H1 (cell line): ENCODE measurements at regions not wholly inside any gene's neighbourhood (a gene's known extent, or its start where the extent isn't known, plus 50 kb on each side); places are given as distances from the start of the nearest gene placed in this dataset.

Source experiments
- CTCF ChIA-PET: fragments of 300-600 bp; sonication (Branson Sonifier 250); formaldehyde crosslinking; loops from one replicate; lab custom pipeline; 2021; ENCODE audit not compliant: partially characterized antibody; lab: Charles Lee
- POLR2A ChIA-PET: fragments of 300-600 bp; sonication (Branson Sonifier 250); formaldehyde crosslinking; loops from one replicate; lab custom pipeline; 2021; ENCODE audit warnings: inconsistent platforms; ENCODE audit not compliant: partially characterized antibody; lab: Charles Lee
- DNase-seq, 2 experiments: peaks; one replicate each; pipeline versions ENCODE4 v3.0.0 to v3.0.0-alpha.2; 2010 to 2022; ENCODE audit warnings: low spot score in 2 of 2, low read depth in 1 of 2, mixed read lengths in 1 of 2
- FAIRE-seq: peaks from 2 replicates; lab custom pipeline; 2011; peaks lifted over from hg19 to GRCh38; lab: Jason Lieb, UNC
- H2AFZ ChIP-seq: 2 replicates; pipeline ENCODE4 v1.8.1; 2012; ENCODE audit warnings: low read length, inconsistent platforms
- H2AK5ac ChIP-seq: 2 replicates; pipeline ENCODE4 v1.6.1; 2013; ENCODE audit warnings: low read depth, low read length
- H2BK120ac ChIP-seq: replicated peaks from 2 replicates; pipeline ENCODE3; 2013; ENCODE audit warnings: low read depth, low read length, inconsistent platforms
- H2BK12ac ChIP-seq: 2 replicates; pipeline ENCODE4 v1.6.1; 2013; ENCODE audit warnings: low read depth, low read length
- H2BK15ac ChIP-seq: 2 replicates; pipeline ENCODE4 v1.6.1; 2013; ENCODE audit warnings: low read length
- H2BK20ac ChIP-seq: 2 replicates; pipeline ENCODE4 v1.6.1; 2013; ENCODE audit warnings: low read length
- H2BK5ac ChIP-seq: 2 replicates; pipeline ENCODE4 v1.6.1; 2013; ENCODE audit warnings: low read depth, low read length
- H3K14ac ChIP-seq: 2 replicates; pipeline ENCODE4 v1.6.1; 2013; ENCODE audit warnings: inconsistent platforms; ENCODE audit not compliant: insufficient read length
- H3K18ac ChIP-seq: 2 replicates; pipeline ENCODE4 v1.6.1; 2013; ENCODE audit warnings: low read length; ENCODE audit errors: extremely low read depth
- H3K23ac ChIP-seq: 2 replicates; pipeline ENCODE4 v1.6.1; 2013; ENCODE audit warnings: inconsistent platforms; ENCODE audit not compliant: insufficient read length
- H3K23me2 ChIP-seq: 2 replicates; pipeline ENCODE4 v1.6.1; 2013; ENCODE audit warnings: low read depth, low read length
- H3K27ac ChIP-seq: 2 replicates; pipeline ENCODE4 v1.6.1; 2011; ENCODE audit warnings: low read depth, low read length, inconsistent platforms
- H3K27me3 ChIP-seq, 4 experiments: replicated peaks in 1 of 4; 1 replicate in 1 of 4; 2 replicates in 3 of 4; pipeline versions ENCODE4 v1.6.1 to v1.8.1; 2011 to 2013; ENCODE audit warnings: low read length in 3 of 4, mild to moderate bottlenecking in 3 of 4, inconsistent platforms in 2 of 4, mixed read lengths in 2 of 4, moderate library complexity in 1 of 4; ENCODE audit not compliant: control insufficient read depth in 3 of 4, insufficient read depth in 3 of 4; ENCODE audit errors: extremely low read depth in 1 of 4
- H3K36me3 ChIP-seq, 4 experiments: 2 replicates each; pipeline versions ENCODE4 v1.6.1 to v1.8.1; 2011 to 2013; ENCODE audit warnings: mild to moderate bottlenecking in 4 of 4, low read length in 3 of 4, moderate library complexity in 2 of 4, control low read depth in 1 of 4, inconsistent platforms in 1 of 4; ENCODE audit not compliant: insufficient read depth in 4 of 4, control insufficient read depth in 2 of 4
- H3K4ac ChIP-seq: replicated peaks from 2 replicates; pipeline ENCODE3; 2013; ENCODE audit warnings: low read length, low read depth, mixed read lengths, inconsistent platforms; ENCODE audit not compliant: insufficient read length
- H3K4me1 ChIP-seq, 4 experiments: replicated peaks in 1 of 4; 1 replicate in 1 of 4; 2 replicates in 3 of 4; pipeline versions ENCODE4 v1.6.1 to v1.8.1; 2011 to 2013; ENCODE audit warnings: low read length in 3 of 4, inconsistent platforms in 2 of 4, mixed read lengths in 1 of 4; ENCODE audit not compliant: insufficient read depth in 4 of 4, control insufficient read depth in 3 of 4
- H3K4me2 ChIP-seq, 2 experiments: 2 replicates each; pipeline versions ENCODE4 v1.6.1 to v1.8.1; 2011 to 2013; ENCODE audit warnings: low read depth in 2 of 2, low read length in 2 of 2, control low read depth in 1 of 2, inconsistent platforms in 1 of 2, mild to moderate bottlenecking in 1 of 2; ENCODE audit not compliant: insufficient read depth in 1 of 2
- H3K4me3 ChIP-seq, 4 experiments: fragments of 200-600, 300-600 bp in 1 of 4; sonication (generic), shearing (Covaris generic), sonication (Bioruptor Twin) in 1 of 4; 2 replicates each; pipeline versions ENCODE4 v1.5.1 to v1.8.1; 2011 to 2016; ENCODE audit warnings: low read length in 4 of 4, low read depth in 3 of 4, control low read depth in 2 of 4, inconsistent platforms in 2 of 4, mild to moderate bottlenecking in 2 of 4, mixed read lengths in 1 of 4, moderate library complexity in 1 of 4; ENCODE audit not compliant: insufficient read depth in 2 of 4; ENCODE audit errors: extremely low read depth in 1 of 4
- H3K56ac ChIP-seq: replicated peaks from 2 replicates; pipeline ENCODE3; 2013; ENCODE audit warnings: low read depth, mild to moderate bottlenecking, mixed read lengths, low read length, inconsistent platforms; ENCODE audit not compliant: insufficient read length
- H3K79me1 ChIP-seq: 2 replicates; pipeline ENCODE4 v1.6.1; 2013; ENCODE audit warnings: low read depth, low read length, control low read depth
- H3K79me2 ChIP-seq, 2 experiments: 2 replicates each; pipeline versions ENCODE4 v1.6.1 to v1.8.1; 2012 to 2013; ENCODE audit warnings: low read length in 2 of 2, mild to moderate bottlenecking in 2 of 2, inconsistent platforms in 1 of 2; ENCODE audit not compliant: insufficient read depth in 2 of 2, control insufficient read depth in 1 of 2
- H3K9ac ChIP-seq, 4 experiments: replicated peaks in 1 of 4; 1 replicate in 1 of 4; 2 replicates in 3 of 4; pipeline versions ENCODE4 v1.6.1 to v1.8.1; 2011 to 2013; ENCODE audit warnings: low read depth in 3 of 4, low read length in 3 of 4, control low read depth in 2 of 4, mild to moderate bottlenecking in 2 of 4, moderate library complexity in 2 of 4, inconsistent platforms in 1 of 4; ENCODE audit errors: extremely low read depth in 1 of 4
- H3K9me3 ChIP-seq, 2 experiments: 2 replicates each; pipeline versions ENCODE4 v1.6.1 to v1.8.1; 2012 to 2013; ENCODE audit warnings: mild to moderate bottlenecking in 2 of 2, moderate library complexity in 2 of 2, control low read depth in 1 of 2, inconsistent platforms in 1 of 2, low read depth in 1 of 2, low read length in 1 of 2, mixed read lengths in 1 of 2; ENCODE audit not compliant: insufficient read depth in 2 of 2
- H4K20me1 ChIP-seq, 2 experiments: replicated peaks in 1 of 2; 2 replicates each; pipeline versions ENCODE3 to v1.8.1; 2011 to 2013; ENCODE audit warnings: inconsistent platforms in 2 of 2, low read length in 2 of 2, mild to moderate bottlenecking in 1 of 2; ENCODE audit not compliant: insufficient read depth in 2 of 2, control insufficient read depth in 1 of 2
- H4K5ac ChIP-seq: 2 replicates; pipeline ENCODE4 v1.6.1; 2013; ENCODE audit warnings: low read length, low read depth, mixed read lengths, inconsistent platforms; ENCODE audit not compliant: insufficient read length
- H4K8ac ChIP-seq: 2 replicates; pipeline ENCODE4 v1.8.0; 2013; ENCODE audit warnings: mild to moderate bottlenecking, moderate library complexity, low read length, inconsistent platforms; ENCODE audit not compliant: insufficient read depth; ENCODE audit errors: extremely low read depth
- H4K91ac ChIP-seq: replicated peaks from 2 replicates; pipeline ENCODE3; 2013; ENCODE audit warnings: low read length, mixed read lengths, inconsistent platforms; ENCODE audit not compliant: insufficient read length
- BCL11A ChIP-seq, 2 experiments: IDR thresholded peaks; one replicate each; pipeline ENCODE4 v1.6.1; 2011; ENCODE audit warnings: low read depth in 2 of 2, low read length in 2 of 2, mild to moderate bottlenecking in 2 of 2
- CEBPB ChIP-seq: IDR thresholded peaks from 2 replicates; pipeline ENCODE4 v1.6.1; 2012; ENCODE audit warnings: low read depth, low read length
- POLR2AphosphoS5 ChIP-seq: IDR thresholded peaks from 2 replicates; pipeline ENCODE4 v1.6.1; 2011; ENCODE audit warnings: low read depth, low read length
- POU5F1 ChIP-seq: IDR thresholded peaks from 2 replicates; pipeline ENCODE4 v1.6.1; 2011; ENCODE audit warnings: low read depth, mild to moderate bottlenecking, low read length, moderate library complexity
- RFX5 ChIP-seq: IDR thresholded peaks from 2 replicates; pipeline ENCODE4 v1.6.1; 2011; ENCODE audit warnings: low read depth, low read length, improper control_type of control experiment, borderline replicate concordance
- SIX5 ChIP-seq: IDR thresholded peaks from 2 replicates; pipeline ENCODE4 v1.6.1; 2011; ENCODE audit warnings: mild to moderate bottlenecking, low read depth, low read length
- TAF7 ChIP-seq: optimal IDR thresholded peaks from 2 replicates; pipeline ENCODE3; 2011; ENCODE audit warnings: low read depth, mild to moderate bottlenecking, inconsistent platforms, low read length, moderate library complexity, borderline replicate concordance
- WGBS, 2 experiments: shearing (Covaris generic) in 1 of 2; methylation state at CpG; one replicate each; pipeline versions ENCODE4 v1.1.6 to v1.1.7; 2013 to 2015; ENCODE audit warnings: low lambda C conversion rate in 2 of 2, mixed read lengths in 2 of 2, inconsistent platforms in 1 of 2, low coverage in 1 of 2, missing lambda C conversion rate in 1 of 2; ENCODE audit not compliant: insufficient replicate concordance in 2 of 2, insufficient coverage in 1 of 2, insufficient read length in 1 of 2; ENCODE audit errors: extremely low coverage in 1 of 2, missing lambda C conversion rate in 1 of 2; 5-methylcytosine and 5-hydroxymethylcytosine counted together

DNA sequence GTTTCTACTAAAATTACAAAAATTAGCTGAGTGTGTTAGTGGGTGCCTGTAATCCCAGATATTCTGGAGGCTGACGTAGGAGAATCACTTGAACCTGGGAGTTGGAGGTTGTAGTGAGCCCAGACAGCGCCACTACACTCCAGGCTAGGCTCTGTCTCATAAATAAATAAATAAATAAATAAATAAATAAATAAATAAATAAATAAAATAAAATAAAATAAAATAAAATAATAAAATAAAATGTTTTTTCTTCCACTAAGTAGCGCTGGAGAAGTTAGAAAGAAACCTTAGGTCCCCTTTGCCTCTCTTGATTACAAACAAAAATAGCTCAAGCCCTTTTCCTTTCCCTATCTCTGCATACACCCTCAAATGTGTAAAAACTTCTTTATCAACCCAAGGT, 525.9 kb downstream of the IPMK start (continued):
- TF ChIP-seq RFX5 = no peak

DNA sequence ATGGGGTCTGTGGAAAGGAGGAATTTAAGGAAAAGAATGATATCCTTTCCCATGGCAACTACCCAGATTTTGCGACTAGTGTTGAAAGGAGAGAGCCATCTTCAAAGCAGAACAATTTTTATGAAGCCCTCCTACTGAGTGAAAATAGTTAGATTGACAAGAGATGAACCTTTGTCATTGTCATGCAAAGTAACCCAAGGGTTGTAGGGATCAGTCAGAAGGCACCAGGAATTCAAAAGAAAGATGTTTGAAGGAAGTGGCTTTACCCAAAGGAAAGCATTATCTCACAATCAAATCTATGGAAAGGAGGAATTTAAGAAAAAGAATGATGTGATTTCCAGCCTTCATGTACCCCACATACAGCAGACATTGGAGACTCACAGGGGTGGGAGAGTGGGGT, 544.4 kb downstream of the IPMK start:
- no peak overlapping the region for H3K4me2 ChIP-seq
- H3K4me1 ChIP-seq = peaks cover 0 to 3% (median 2%) of the 10 kb centered on the region in 4 experiments; a peak in 3 of 7 replicates
- no peak overlapping the region for H3K56ac ChIP-seq
- H3K9me3 ChIP-seq = no peaks in the 10 kb centered on the region
- ChIA-PET CTCF (no interaction called here), POLR2A (no interaction called here)
- no peaks in the 10 kb centered on the region for H3K36me3 ChIP-seq
- no peak overlapping the region for H3K18ac ChIP-seq
- H4K91ac ChIP-seq = no peak overlapping the region
- no peak overlapping the region for H2BK20ac ChIP-seq
- no peak for TF ChIP-seq CEBPB
- TF ChIP-seq BCL11A (IDR thresholded peaks at IDR 0.05; ENCODE audit: low read depth in 2 of 2, low read length in 2 of 2) = no peak
- no peak for TF ChIP-seq POLR2AphosphoS5
- no peak for TF ChIP-seq TAF7
- TF ChIP-seq POU5F1 = peak; percentile 87; the same call in 1 of the 2 replicates
- TF ChIP-seq SIX5 = no peak
- H4K20me1 ChIP-seq = no peaks in the 10 kb centered on the region
- no peak overlapping the region for H3K14ac ChIP-seq
- DNase-seq = no peak
- H3K23me2 ChIP-seq = no peaks in the 10 kb centered on the region
- H3K9ac ChIP-seq = no peak overlapping the region
- peak; percentile 66 for FAIRE-seq
- H3K23ac ChIP-seq = no peak overlapping the region
- no peak overlapping the region for H2AFZ ChIP-seq
- no peak overlapping the region for H2BK120ac ChIP-seq
- H3K27me3 ChIP-seq = no peaks in the 10 kb centered on the region
- no peak overlapping the region for H4K5ac ChIP-seq
- H3K4ac ChIP-seq = no peak overlapping the region
- H2BK12ac ChIP-seq = no peak overlapping the region
- H4K8ac ChIP-seq = no peak overlapping the region
- no peak overlapping the region for H3K4me3 ChIP-seq
- no peak overlapping the region for H3K27ac ChIP-seq
- no peak overlapping the region for H2AK5ac ChIP-seq
- 88% methylated on average over 1 of the region's 1 CpG; no CpG with 5 or more reads in 1 of the 2 experiments for WGBS, 2 experiments
- H2BK15ac ChIP-seq = no peak overlapping the region
- H2BK5ac ChIP-seq = no peak overlapping the region
- no peaks in the 10 kb centered on the region for H3K79me2 ChIP-seq
- no peaks in the 10 kb centered on the region for H3K79me1 ChIP-seq
